IMR-90 (cell line): ENCODE measurements at regions not wholly inside any gene's neighbourhood (a gene's known extent, or its start where the extent isn't known, plus 50 kb on each side); places are given as distances from the start of the nearest gene placed in this dataset.

ENCODE experiments used
- ATAC-seq: fragments of 200-7000 bp; cut with Tn5 transposase; 2 replicates; pipeline ENCODE4 v1.9.1; 2020; ENCODE audit warnings: low read depth, mild to moderate bottlenecking, moderate library complexity
- BruUV-seq: library from RNA; stranded (reverse); fragments of 400-500 nt; replicated peaks from 2 replicates; lab custom pipeline; 2021; lab: Mats Ljungman, UMichigan
- CTCF ChIA-PET: fragments of 300-600 bp; formaldehyde crosslinking; extraction: SDS; loops from one replicate; lab custom pipeline; 2021; ENCODE audit warnings: antibody characterized with exemption; lab: Yijun Ruan, JAX
- POLR2A ChIA-PET: fragments of 300-600 bp; sonication (Branson Sonifier 250); formaldehyde crosslinking; loops from one replicate; lab custom pipeline; 2022; ENCODE audit warnings: antibody characterized with exemption; ENCODE audit not compliant: unreplicated experiment; lab: Charles Lee
- DNase-seq: peaks from one replicate; pipeline ENCODE4 v3.0.0; 2013
- H2AFZ ChIP-seq: replicated peaks from 2 replicates; pipeline ENCODE3; 2013; ENCODE audit warnings: low read length, mild to moderate bottlenecking; ENCODE audit not compliant: poor library complexity
- H2AK5ac ChIP-seq: 2 replicates; pipeline ENCODE4 v1.6.1; 2013; ENCODE audit warnings: low read depth, low read length, inconsistent platforms
- H2AK9ac ChIP-seq: replicated peaks from 2 replicates; pipeline ENCODE3; 2013; ENCODE audit warnings: mild to moderate bottlenecking, low read depth, low read length, moderate library complexity; ENCODE audit not compliant: poor library complexity
- H2BK120ac ChIP-seq: 2 replicates; pipeline ENCODE4 v1.6.1; 2013; ENCODE audit warnings: low read depth, low read length, inconsistent platforms
- H2BK15ac ChIP-seq: 3 replicates; pipeline ENCODE4 v1.6.1; 2013; ENCODE audit warnings: low read depth, low read length, inconsistent platforms
- H2BK20ac ChIP-seq: 2 replicates; pipeline ENCODE4 v1.6.1; 2013; ENCODE audit warnings: low read depth, mild to moderate bottlenecking, inconsistent platforms, low read length, moderate library complexity
- H2BK5ac ChIP-seq: 2 replicates; pipeline ENCODE4 v1.6.1; 2013; ENCODE audit warnings: mild to moderate bottlenecking, low read depth, low read length, inconsistent platforms; ENCODE audit not compliant: poor library complexity, severe bottlenecking
- H3K14ac ChIP-seq: replicated peaks from 2 replicates; pipeline ENCODE4 v1.6.1; 2013; ENCODE audit warnings: low read depth, low read length, inconsistent platforms
- H3K18ac ChIP-seq: 2 replicates; pipeline ENCODE4 v1.6.1; 2013; ENCODE audit warnings: low read depth, low read length, control low read depth
- H3K23ac ChIP-seq: 2 replicates; pipeline ENCODE4 v1.6.1; 2013; ENCODE audit warnings: low read depth, low read length, inconsistent platforms
- H3K27ac ChIP-seq: 2 replicates; pipeline ENCODE4 v1.5.1; 2013; ENCODE audit warnings: mild to moderate bottlenecking, control low read depth, low read length; ENCODE audit not compliant: insufficient read depth
- H3K27me3 ChIP-seq: 2 replicates; pipeline ENCODE4 v1.6.1; 2013; ENCODE audit warnings: low read length; ENCODE audit not compliant: control insufficient read depth, insufficient read depth
- H3K36me3 ChIP-seq: 2 replicates; pipeline ENCODE4 v1.6.1; 2013; ENCODE audit warnings: low read length, mixed read lengths; ENCODE audit not compliant: control insufficient read depth, insufficient read depth
- H3K4ac ChIP-seq: 2 replicates; pipeline ENCODE4 v1.6.1; 2013; ENCODE audit warnings: low read depth, low read length, inconsistent platforms
- H3K4me1 ChIP-seq: 2 replicates; pipeline ENCODE4 v1.6.1; 2013; ENCODE audit warnings: low read length, mixed read lengths; ENCODE audit not compliant: control insufficient read depth, insufficient read depth
- H3K4me2 ChIP-seq: 2 replicates; pipeline ENCODE4 v1.6.1; 2013; ENCODE audit warnings: low read depth, mild to moderate bottlenecking, control low read depth, low read length, moderate library complexity
- H3K4me3 ChIP-seq: 2 replicates; pipeline ENCODE4 v1.5.1; 2013; ENCODE audit warnings: low read depth, mild to moderate bottlenecking, control low read depth, low read length, moderate library complexity; ENCODE audit not compliant: insufficient read depth
- H3K56ac ChIP-seq: 2 replicates; pipeline ENCODE4 v1.6.1; 2013; ENCODE audit warnings: low read length, inconsistent platforms; ENCODE audit not compliant: insufficient read depth; ENCODE audit errors: extremely low read depth
- H3K79me1 ChIP-seq, 2 experiments: 2 replicates each; pipeline ENCODE4 v1.6.1; 2013; ENCODE audit warnings: low read length in 2 of 2, inconsistent platforms in 1 of 2, low read depth in 1 of 2
- H3K9ac ChIP-seq: 2 replicates; pipeline ENCODE4 v1.6.1; 2013; ENCODE audit warnings: low read depth, low read length, control low read depth
- H3K9me1 ChIP-seq: 2 replicates; pipeline ENCODE4 v1.6.1; 2013; ENCODE audit warnings: low read length, inconsistent platforms; ENCODE audit not compliant: insufficient read depth
- H3K9me3 ChIP-seq: 2 replicates; pipeline ENCODE4 v1.6.1; 2013; ENCODE audit warnings: low read length; ENCODE audit not compliant: control insufficient read depth, insufficient read depth
- H4K20me1 ChIP-seq: 2 replicates; pipeline ENCODE4 v1.6.1; 2013; ENCODE audit warnings: low read length, inconsistent platforms; ENCODE audit not compliant: insufficient read depth
- H4K5ac ChIP-seq: 2 replicates; pipeline ENCODE4 v1.6.1; 2013; ENCODE audit warnings: mild to moderate bottlenecking, low read depth, low read length, control low read depth
- H4K8ac ChIP-seq, 2 experiments: 2 replicates each; pipeline ENCODE4 v1.6.1; 2013; ENCODE audit warnings: low read depth in 2 of 2, low read length in 2 of 2, control low read depth in 1 of 2, inconsistent platforms in 1 of 2
- H4K91ac ChIP-seq: 2 replicates; pipeline ENCODE4 v1.6.1; 2013; ENCODE audit warnings: low read depth, low read length, inconsistent platforms; ENCODE audit not compliant: insufficient read depth
- BHLHE40 ChIP-seq: fragments of 150-350 bp; IDR thresholded peaks from 2 replicates; pipeline ENCODE4 v1.6.1; 2016; ENCODE audit warnings: mild to moderate bottlenecking, low read depth, low read length
- CEBPB ChIP-seq: IDR thresholded peaks from 2 replicates; pipeline ENCODE4 v1.6.1; 2012; ENCODE audit warnings: low read depth, low read length, improper control_type of control experiment
- CHD1 ChIP-seq: IDR thresholded peaks from 2 replicates; pipeline ENCODE4 v1.6.1; 2012; ENCODE audit warnings: low read depth, low read length, improper control_type of control experiment
- FOS ChIP-seq: fragments of 150-350 bp; IDR thresholded peaks from 2 replicates; pipeline ENCODE4 v1.6.1; 2016; ENCODE audit warnings: low read depth, low read length
- MAFK ChIP-seq: IDR thresholded peaks from 2 replicates; pipeline ENCODE4 v1.6.1; 2012; ENCODE audit warnings: low read depth, low read length, improper control_type of control experiment
- MAZ ChIP-seq: IDR thresholded peaks from 2 replicates; pipeline ENCODE4 v1.6.1; 2012; ENCODE audit warnings: low read depth, mild to moderate bottlenecking, low read length, improper control_type of control experiment, moderate library complexity, borderline replicate concordance
- MXI1 ChIP-seq: IDR thresholded peaks from 2 replicates; pipeline ENCODE4 v1.6.1; 2012; ENCODE audit warnings: low read depth, mild to moderate bottlenecking, low read length, moderate library complexity, borderline replicate concordance
- NFE2L2 ChIP-seq: fragments of 150-350 bp; IDR thresholded peaks from 2 replicates; pipeline ENCODE4 v1.6.1; 2016; ENCODE audit warnings: low read depth, mild to moderate bottlenecking, low read length
- POLR2A ChIP-seq: IDR thresholded peaks from 2 replicates; pipeline ENCODE4 v1.6.1; 2012; ENCODE audit warnings: mild to moderate bottlenecking, low read depth, low read length
- RAD21 ChIP-seq: IDR thresholded peaks from 2 replicates; pipeline ENCODE4 v1.6.1; 2012; ENCODE audit warnings: low read length, improper control_type of control experiment
- RCOR1 ChIP-seq: IDR thresholded peaks from 2 replicates; pipeline ENCODE4 v1.6.1; 2012; ENCODE audit warnings: mild to moderate bottlenecking, low read length, improper control_type of control experiment; ENCODE audit not compliant: insufficient replicate concordance
- RFX5 ChIP-seq: IDR thresholded peaks from 2 replicates; pipeline ENCODE4 v1.8.0; 2012; ENCODE audit warnings: low read depth, mild to moderate bottlenecking, low read length, moderate library complexity
- SMC3 ChIP-seq: fragments of 150-350 bp; IDR thresholded peaks from 2 replicates; pipeline ENCODE4 v1.6.1; 2016; ENCODE audit warnings: low read depth, mild to moderate bottlenecking, antibody characterized with exemption, low read length, moderate library complexity
- USF2 ChIP-seq: fragments of 150-350 bp; IDR thresholded peaks from 2 replicates; pipeline ENCODE4 v1.6.1; 2017; ENCODE audit warnings: mild to moderate bottlenecking, antibody characterized with exemption, low read length, low read depth
- WGBS, 2 experiments: methylation state at CpG; one replicate each; pipeline versions ENCODE4 v1.1.5 to v1.1.7; 2013; ENCODE audit warnings: missing lambda C conversion rate in 2 of 2; ENCODE audit not compliant: insufficient read length in 1 of 2; ENCODE audit errors: extremely low coverage in 2 of 2; 5-methylcytosine and 5-hydroxymethylcytosine counted together
- dilution Hi-C: fragments of 300-500 bp; cut with HindIII; formaldehyde crosslinking; loops from one replicate; pipeline ENCODE4 v1.14.3; 2018; ENCODE audit warnings: low sequenced_read_pairs; ENCODE audit not compliant: unreplicated experiment
- in situ Hi-C: fragments of 300-500 bp; cut with MboI; formaldehyde crosslinking; loops from 3 replicates; pipeline ENCODE4 v1.14.3; 2019; ENCODE audit warnings: low sequenced_read_pairs, inconsistent platforms, mixed read lengths
- intact Hi-C: fragments of 100-400 bp; cut with micrococcal nuclease; formaldehyde crosslinking; loops from 2 replicates; pipeline ENCODE4 v1.10.0; 2022
- TF ChIP-seq, protein P1 (sequence below): conservative IDR thresholded peaks from 2 replicates; pipeline ENCODE4 v1.5.1; 2012; ENCODE audit warnings: mild to moderate bottlenecking, low read depth, low read length, improper control_type of control experiment
- TF ChIP-seq, protein P2 (sequence below): fragments of 150-350 bp; IDR thresholded peaks from 2 replicates; pipeline ENCODE4 v1.6.1; 2016; ENCODE audit warnings: low read depth, mild to moderate bottlenecking, low read length, moderate library complexity, borderline replicate concordance

- H3K4me1 ChIP-seq = no peaks in the 10 kb centered on the region
- H4K8ac ChIP-seq = no peak overlapping the region
- H3K18ac ChIP-seq = no peak overlapping the region
- no peak overlapping the region for H3K4me2 ChIP-seq
- H3K23ac ChIP-seq = no peak overlapping the region
- dilution Hi-C loops (no loop called here), in situ Hi-C loops (no loop called here), intact Hi-C loops (no loop called here)
- no peaks in the 10 kb centered on the region for H3K27me3 ChIP-seq
- no TSS peak for BruUV-seq
- H4K91ac ChIP-seq = no peak overlapping the region
- no peaks in the 10 kb centered on the region for H4K20me1 ChIP-seq
- H3K9ac ChIP-seq = no peak overlapping the region
- H2AFZ ChIP-seq = no peak overlapping the region
- H2AK5ac ChIP-seq = no peak overlapping the region
- H3K4ac ChIP-seq = no peak overlapping the region
- H2BK15ac ChIP-seq = no peak overlapping the region
- TF ChIP-seq MXI1 (no peak), MAZ (no peak), POLR2A (no peak), RCOR1 (no peak), SMC3 (no peak), MAFK (no peak), NFE2L2 (no peak), RFX5 (no peak), USF2 (no peak), BHLHE40 (no peak), FOS (no peak), RAD21 (no peak), CHD1 (no peak), CEBPB (no peak)
- TF ChIP-seq, protein P1, sequence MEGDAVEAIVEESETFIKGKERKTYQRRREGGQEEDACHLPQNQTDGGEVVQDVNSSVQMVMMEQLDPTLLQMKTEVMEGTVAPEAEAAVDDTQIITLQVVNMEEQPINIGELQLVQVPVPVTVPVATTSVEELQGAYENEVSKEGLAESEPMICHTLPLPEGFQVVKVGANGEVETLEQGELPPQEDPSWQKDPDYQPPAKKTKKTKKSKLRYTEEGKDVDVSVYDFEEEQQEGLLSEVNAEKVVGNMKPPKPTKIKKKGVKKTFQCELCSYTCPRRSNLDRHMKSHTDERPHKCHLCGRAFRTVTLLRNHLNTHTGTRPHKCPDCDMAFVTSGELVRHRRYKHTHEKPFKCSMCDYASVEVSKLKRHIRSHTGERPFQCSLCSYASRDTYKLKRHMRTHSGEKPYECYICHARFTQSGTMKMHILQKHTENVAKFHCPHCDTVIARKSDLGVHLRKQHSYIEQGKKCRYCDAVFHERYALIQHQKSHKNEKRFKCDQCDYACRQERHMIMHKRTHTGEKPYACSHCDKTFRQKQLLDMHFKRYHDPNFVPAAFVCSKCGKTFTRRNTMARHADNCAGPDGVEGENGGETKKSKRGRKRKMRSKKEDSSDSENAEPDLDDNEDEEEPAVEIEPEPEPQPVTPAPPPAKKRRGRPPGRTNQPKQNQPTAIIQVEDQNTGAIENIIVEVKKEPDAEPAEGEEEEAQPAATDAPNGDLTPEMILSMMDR = no peak
- TF ChIP-seq, protein P2, sequence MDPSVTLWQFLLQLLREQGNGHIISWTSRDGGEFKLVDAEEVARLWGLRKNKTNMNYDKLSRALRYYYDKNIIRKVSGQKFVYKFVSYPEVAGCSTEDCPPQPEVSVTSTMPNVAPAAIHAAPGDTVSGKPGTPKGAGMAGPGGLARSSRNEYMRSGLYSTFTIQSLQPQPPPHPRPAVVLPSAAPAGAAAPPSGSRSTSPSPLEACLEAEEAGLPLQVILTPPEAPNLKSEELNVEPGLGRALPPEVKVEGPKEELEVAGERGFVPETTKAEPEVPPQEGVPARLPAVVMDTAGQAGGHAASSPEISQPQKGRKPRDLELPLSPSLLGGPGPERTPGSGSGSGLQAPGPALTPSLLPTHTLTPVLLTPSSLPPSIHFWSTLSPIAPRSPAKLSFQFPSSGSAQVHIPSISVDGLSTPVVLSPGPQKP = no peak
- WGBS, 2 experiments = no CpG with 5 or more reads among the region's 1 CpG
- no peak overlapping the region for H3K14ac ChIP-seq
- CTCF ChIA-PET = no interaction called here
- H3K36me3 ChIP-seq = no peaks in the 10 kb centered on the region
- no peak overlapping the region for H2BK20ac ChIP-seq
- H3K4me3 ChIP-seq = no peak overlapping the region
- DNase-seq (no peak), ATAC-seq (no peak)
- peaks cover 14% of the 10 kb centered on the region for H3K9me3 ChIP-seq
- H3K79me1 ChIP-seq = no peaks in the 10 kb centered on the region
- POLR2A ChIA-PET = no interaction called here
- no peak overlapping the region for H3K27ac ChIP-seq
- H4K5ac ChIP-seq = no peak overlapping the region
- no peaks in the 10 kb centered on the region for H3K9me1 ChIP-seq
- H3K56ac ChIP-seq = no peak overlapping the region
- no peak overlapping the region for H2AK9ac ChIP-seq
- no peak overlapping the region for H2BK5ac ChIP-seq
- no peak overlapping the region for H2BK120ac ChIP-seq
These were observed 398.0 kb downstream of the BTBD3 start for GRCh38 chr20:12315652-12316051.
